ENCODE measurements at regions not wholly inside any gene's neighbourhood (a gene's known extent, or its start where the extent isn't known, plus 50 kb on each side); places are given as distances from the start of the nearest gene placed in this dataset.

DNA sequence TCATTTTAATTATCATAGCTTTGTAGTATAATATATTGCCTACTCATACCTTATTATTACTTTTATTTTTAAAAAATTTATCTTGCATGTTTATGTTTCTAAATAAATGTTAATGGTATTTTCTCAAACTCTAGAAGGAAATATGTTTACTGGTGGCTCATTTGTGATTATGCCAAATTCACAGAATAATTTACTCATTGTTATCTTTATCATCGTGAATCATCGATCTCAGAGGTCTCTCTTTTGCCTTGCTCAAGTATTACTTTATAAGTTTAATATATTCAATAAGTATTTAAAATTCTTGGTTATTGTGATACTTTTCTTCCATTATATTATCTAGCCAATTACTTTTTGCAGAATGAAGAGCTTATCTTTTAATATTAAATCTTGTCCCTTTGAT is 836.7 kb upstream of the ADAMTS5 start:
- H3K4me1 ChIP-seq (ENCODE audit: control insufficient read depth, extremely low read depth, insufficient read depth, low read length): no peaks in the 10 kb centered on the region
- no peak overlapping the region for H3K4me3 ChIP-seq (replicated peaks in 1 of 3; ENCODE audit: insufficient read depth in 1 of 3, low read depth in 1 of 3, low read length in 3 of 3)
- no peak overlapping the region for H2AFZ ChIP-seq (ENCODE audit: low read depth, low read length)
- no peak overlapping the region for H3K27ac ChIP-seq (ENCODE audit: insufficient read depth, low read depth, low read length)
- BruUV-seq (replicated peaks): no TSS peak
- dilution Hi-C loops (cut with MboI; ENCODE audit: extremely low pct_ligation_motif_present, low sequenced_read_pairs) (no loop called here), intact Hi-C loops (cut with micrococcal nuclease) (loop anchor here (1.0 to 5.0 kb wide), 4 partner anchors 45 to 956 kb away; partner anchors contain the start of gene ADAMTS1)
- no peak overlapping the region for H3K4me2 ChIP-seq (ENCODE audit: insufficient read depth, low read length)
- no peaks in the 10 kb centered on the region for H3K79me2 ChIP-seq (ENCODE audit: control insufficient read depth, insufficient read depth, low read length)
- no peaks in the 10 kb centered on the region for H4K20me1 ChIP-seq (replicated peaks; ENCODE audit: control insufficient read depth, extremely low read depth, insufficient read depth, low read length)
- H3K9me1 ChIP-seq (replicated peaks; ENCODE audit: control insufficient read depth, extremely low read depth, insufficient read depth, low read length): no peaks in the 10 kb centered on the region
- H3K27me3 ChIP-seq (ENCODE audit: control insufficient read depth in 2 of 2, insufficient read depth in 2 of 2, low read length in 2 of 2): no peaks in the 10 kb centered on the region
- no peak for FAIRE-seq
- DNase-seq (ENCODE audit: low read depth, low spot score): no peak
- H3K9ac ChIP-seq (replicated peaks; ENCODE audit: extremely low read depth, insufficient read depth, low read length): no peak overlapping the region
- CTCF ChIA-PET: interaction anchor here (0.9 to 1.8 kb wide), 4 partner anchors 9 to 44 kb away, joined by 5 to 7 read pairs (median 6); no protein-coding TSS in a partner anchor
- TF ChIP-seq EZH2 (IDR thresholded peaks at IDR 0.05; ENCODE audit: borderline replicate concordance, low read depth, low read length, severe bottlenecking) (no peak), JUN (IDR thresholded peaks at IDR 0.05; ENCODE audit: borderline replicate concordance, insufficient read depth, insufficient read length, low read depth) (no peak), POLR2A (IDR thresholded peaks at IDR 0.05; ENCODE audit: low read depth, low read length) (no peak), MYC (IDR thresholded peaks at IDR 0.05; ENCODE audit: low read depth, low read length) (no peak), GATA2 (IDR thresholded peaks at IDR 0.05; ENCODE audit: insufficient read depth, insufficient read length, low read depth, low read length) (no peak), POLR2AphosphoS5 (IDR thresholded peaks at IDR 0.05; ENCODE audit: insufficient read depth, low read depth, low read length) (no peak), FOS (IDR thresholded peaks at IDR 0.05; ENCODE audit: borderline replicate concordance, insufficient read depth, low read length) (no peak)
- TF ChIP-seq, protein P1, sequence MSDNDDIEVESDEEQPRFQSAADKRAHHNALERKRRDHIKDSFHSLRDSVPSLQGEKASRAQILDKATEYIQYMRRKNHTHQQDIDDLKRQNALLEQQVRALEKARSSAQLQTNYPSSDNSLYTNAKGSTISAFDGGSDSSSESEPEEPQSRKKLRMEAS (IDR thresholded peaks at IDR 0.05; ENCODE audit: insufficient read depth, insufficient read length): no peak
- TF ChIP-seq, protein P2, sequence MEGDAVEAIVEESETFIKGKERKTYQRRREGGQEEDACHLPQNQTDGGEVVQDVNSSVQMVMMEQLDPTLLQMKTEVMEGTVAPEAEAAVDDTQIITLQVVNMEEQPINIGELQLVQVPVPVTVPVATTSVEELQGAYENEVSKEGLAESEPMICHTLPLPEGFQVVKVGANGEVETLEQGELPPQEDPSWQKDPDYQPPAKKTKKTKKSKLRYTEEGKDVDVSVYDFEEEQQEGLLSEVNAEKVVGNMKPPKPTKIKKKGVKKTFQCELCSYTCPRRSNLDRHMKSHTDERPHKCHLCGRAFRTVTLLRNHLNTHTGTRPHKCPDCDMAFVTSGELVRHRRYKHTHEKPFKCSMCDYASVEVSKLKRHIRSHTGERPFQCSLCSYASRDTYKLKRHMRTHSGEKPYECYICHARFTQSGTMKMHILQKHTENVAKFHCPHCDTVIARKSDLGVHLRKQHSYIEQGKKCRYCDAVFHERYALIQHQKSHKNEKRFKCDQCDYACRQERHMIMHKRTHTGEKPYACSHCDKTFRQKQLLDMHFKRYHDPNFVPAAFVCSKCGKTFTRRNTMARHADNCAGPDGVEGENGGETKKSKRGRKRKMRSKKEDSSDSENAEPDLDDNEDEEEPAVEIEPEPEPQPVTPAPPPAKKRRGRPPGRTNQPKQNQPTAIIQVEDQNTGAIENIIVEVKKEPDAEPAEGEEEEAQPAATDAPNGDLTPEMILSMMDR (IDR thresholded peaks at IDR 0.05; ENCODE audit: extremely low read depth in 1 of 2, insufficient read depth in 1 of 2, low read depth in 1 of 2, low read length in 2 of 2): no peak
- no peaks in the 10 kb centered on the region for H3K36me3 ChIP-seq (ENCODE audit: control insufficient read depth in 2 of 2, extremely low read depth in 1 of 2, insufficient read depth in 2 of 2, low read length in 2 of 2)
- POLR2A ChIA-PET: no interaction called here
- no peaks in the 10 kb centered on the region for H3K9me3 ChIP-seq (replicated peaks; ENCODE audit: control insufficient read depth, insufficient read depth, low read length)
